GM18951 (cell line): ENCODE measurements at regions not wholly inside any gene's neighbourhood (a gene's known extent, or its start where the extent isn't known, plus 50 kb on each side); places are given as distances from the start of the nearest gene placed in this dataset.
"Not testable (repeated sequence)": the region's sequence is repeated elsewhere in the genome, so short reads cannot be mapped to it uniquely, and the experiment has no call there.

Experiments used
- POLR2A ChIP-seq: IDR thresholded peaks from 4 replicates; pipeline ENCODE4 v1.6.1; 2011; ENCODE audit warnings: mild to moderate bottlenecking; ENCODE audit not compliant: insufficient read length, insufficient read depth; ENCODE audit errors: extremely low read depth
- in situ Hi-C: fragments of 300-500 bp; cut with MboI; formaldehyde crosslinking; loops from one replicate; pipeline ENCODE4 v1.12.0; 2022; ENCODE audit warnings: low sequenced_read_pairs, mixed read lengths, inconsistent platforms; ENCODE audit not compliant: unreplicated experiment

- in situ Hi-C loops: no loop called here
- no peak for TF ChIP-seq POLR2A
These were observed 103.3 kb upstream of the CRY1 start for GRCh38 chr12:107196681-107197080.

GRCh38 chr12:107200394-107200793 is 107.0 kb upstream of the CRY1 start:
- no peak for TF ChIP-seq POLR2A
- in situ Hi-C loops: no loop called here

- in situ Hi-C loops: no loop called here
- TF ChIP-seq POLR2A: no peak
These were observed 114.7 kb upstream of the CRY1 start for GRCh38 chr12:107207931-107208525.

GRCh38 chr12:107209700-107210099 is 116.4 kb upstream of the CRY1 start:
- in situ Hi-C loops: not testable (repeated sequence)

GRCh38 chr12:107214373-107214773 is 121.0 kb upstream of the CRY1 start:
- in situ Hi-C loops: not testable (repeated sequence)

- in situ Hi-C loops: not testable (repeated sequence)
These were observed 123.1 kb upstream of the CRY1 start for GRCh38 chr12:107216411-107216810.

GRCh38 chr12:107219301-107219700 is 126.0 kb upstream of the CRY1 start:
- no peak for TF ChIP-seq POLR2A
- in situ Hi-C loops: no loop called here

GRCh38 chr12:107221913-107222312 is 128.6 kb upstream of the CRY1 start:
- in situ Hi-C loops: no loop called here
- no peak for TF ChIP-seq POLR2A

- in situ Hi-C loops: no loop called here
- TF ChIP-seq POLR2A: no peak
These were observed 130.5 kb upstream of the CRY1 start for GRCh38 chr12:107223821-107224220.

GRCh38 chr12:107225635-107226034 is 132.3 kb upstream of the CRY1 start:
- no peak for TF ChIP-seq POLR2A
- in situ Hi-C loops: no loop called here

GRCh38 chr12:107226126-107226525 is 132.8 kb upstream of the CRY1 start:
- in situ Hi-C loops: no loop called here
- no peak for TF ChIP-seq POLR2A

GRCh38 chr12:107228076-107228475 is 134.7 kb upstream of the CRY1 start:
- no peak for TF ChIP-seq POLR2A
- in situ Hi-C loops: no loop called here

GRCh38 chr12:107229827-107230226 is 136.5 kb upstream of the CRY1 start:
- TF ChIP-seq POLR2A: no peak
- in situ Hi-C loops: no loop called here

- TF ChIP-seq POLR2A: no peak
- in situ Hi-C loops: no loop called here
These were observed 138.0 kb upstream of the CRY1 start for GRCh38 chr12:107231303-107231702.

GRCh38 chr12:107233551-107233950 is 140.2 kb upstream of the CRY1 start:
- no peak for TF ChIP-seq POLR2A
- in situ Hi-C loops: no loop called here
